Neural cell (in vitro differentiated cells): ENCODE measurements at regions not wholly inside any gene's neighbourhood (a gene's known extent, or its start where the extent isn't known, plus 50 kb on each side); places are given as distances from the start of the nearest gene placed in this dataset.

Experiments used
- H2AFZ ChIP-seq: fragments of 200-600, 300-800 bp; sonication (generic), shearing (Covaris generic); 2 replicates; pipeline ENCODE4 v1.6.0; 2014; ENCODE audit warnings: low read depth, mild to moderate bottlenecking, antibody characterized with exemption, low read length, moderate library complexity
- H3F3A ChIP-seq: fragments of 200-600 bp; shearing (Covaris generic); 2 replicates; pipeline ENCODE4 v1.6.1; 2016; ENCODE audit warnings: mild to moderate bottlenecking, moderate library complexity, mixed read lengths, antibody characterized with exemption, low read length; ENCODE audit not compliant: insufficient read depth, poor library complexity, severe bottlenecking
- H3K27ac ChIP-seq: fragments of 200-600, 300-800 bp; sonication (generic), shearing (Covaris generic); 2 replicates; pipeline ENCODE4 v1.5.1; 2014; ENCODE audit warnings: mild to moderate bottlenecking, low read length, moderate library complexity
- H3K27me3 ChIP-seq: fragments of 300-800, 200-600 bp; sonication (generic), shearing (Covaris generic); 2 replicates; pipeline ENCODE4 v1.6.0; 2014; ENCODE audit warnings: mild to moderate bottlenecking, low read depth, low read length, moderate library complexity; ENCODE audit not compliant: insufficient read depth
- H3K36me3 ChIP-seq: fragments of 300-800, 200-600 bp; sonication (generic), shearing (Covaris generic); 2 replicates; pipeline ENCODE4 v1.5.1; 2014; ENCODE audit warnings: mild to moderate bottlenecking, antibody characterized with exemption, low read length, moderate library complexity; ENCODE audit not compliant: insufficient read depth
- H3K4me2 ChIP-seq: fragments of 300-800, 200-600 bp; sonication (generic), shearing (Covaris generic); 2 replicates; pipeline ENCODE4 v1.6.0; 2014; ENCODE audit warnings: mild to moderate bottlenecking, low read length
- H3K4me3 ChIP-seq: fragments of 300-800, 200-600 bp; sonication (generic), shearing (Covaris generic); 2 replicates; pipeline ENCODE4 v1.5.1; 2014; ENCODE audit warnings: mild to moderate bottlenecking, low read length, moderate library complexity
- H3K79me2 ChIP-seq: fragments of 200-600 bp; shearing (Covaris generic); replicated peaks from 2 replicates; pipeline ENCODE4 v1.6.0; 2014; ENCODE audit warnings: mild to moderate bottlenecking, low read length, moderate library complexity; ENCODE audit not compliant: insufficient read depth
- H3K9ac ChIP-seq: fragments of 300-800, 200-600 bp; sonication (generic), shearing (Covaris generic); 2 replicates; pipeline ENCODE4 v1.6.1; 2016; ENCODE audit warnings: mild to moderate bottlenecking, low read length, mixed read lengths
- H3K9me2 ChIP-seq: fragments of 200-600 bp; shearing (Covaris generic); 2 replicates; pipeline ENCODE4 v1.6.1; 2016; ENCODE audit warnings: mild to moderate bottlenecking, low read length, mixed read lengths; ENCODE audit not compliant: insufficient read depth
- H3K9me3 ChIP-seq: fragments of 200-600, 300-800 bp; sonication (generic), shearing (Covaris generic); 2 replicates; pipeline ENCODE4 v1.6.1; 2016; ENCODE audit warnings: mild to moderate bottlenecking, mixed run types, low read length, moderate library complexity, mixed read lengths
- H4K20me1 ChIP-seq: fragments of 200-600 bp; shearing (Covaris generic); 2 replicates; pipeline ENCODE4 v1.6.1; 2016; ENCODE audit warnings: mild to moderate bottlenecking, mixed run types; ENCODE audit not compliant: insufficient read depth
- EP300 ChIP-seq: fragments of 450-650 bp; conservative IDR thresholded peaks from 2 replicates; pipeline ENCODE4 v1.6.1; 2014; ENCODE audit warnings: antibody characterized with exemption, mild to moderate bottlenecking, moderate library complexity; ENCODE audit not compliant: poor library complexity, severe bottlenecking
- EZH2 ChIP-seq: fragments of 200-600, 300-800 bp; shearing (Covaris generic), sonication (generic); IDR thresholded peaks from 2 replicates; pipeline ENCODE4 v1.6.1; 2014; ENCODE audit warnings: antibody characterized with exemption, low read length, borderline replicate concordance, mild to moderate bottlenecking; ENCODE audit not compliant: insufficient read depth, poor library complexity, severe bottlenecking
- MXI1 ChIP-seq: fragments of 450-650 bp; conservative IDR thresholded peaks from 2 replicates; pipeline ENCODE4 v1.6.1; 2014; ENCODE audit warnings: antibody characterized with exemption, mild to moderate bottlenecking; ENCODE audit not compliant: poor library complexity, severe bottlenecking
- POLR2AphosphoS5 ChIP-seq: IDR thresholded peaks from 2 replicates; pipeline ENCODE4 v1.6.1; 2012
- RAD21 ChIP-seq: fragments of 450-650 bp; conservative IDR thresholded peaks from 2 replicates; pipeline ENCODE4 v1.6.1; 2014; ENCODE audit warnings: antibody characterized with exemption, mild to moderate bottlenecking, moderate library complexity
- SMC3 ChIP-seq: fragments of 450-650 bp; conservative IDR thresholded peaks from 2 replicates; pipeline ENCODE4 v1.6.1; 2014; ENCODE audit warnings: antibody characterized with exemption, mild to moderate bottlenecking, moderate library complexity; ENCODE audit not compliant: poor library complexity
- TAF1 ChIP-seq: IDR thresholded peaks from 2 replicates; pipeline ENCODE4 v1.6.1; 2012; ENCODE audit warnings: low read depth
- TF ChIP-seq, protein P1 (sequence below): IDR thresholded peaks from 2 replicates; pipeline ENCODE4 v1.6.1; 2012; ENCODE audit warnings: borderline replicate concordance
- TF ChIP-seq, protein P2 (sequence below): fragments of 450-650 bp; IDR thresholded peaks from 2 replicates; pipeline ENCODE4 v1.5.1; 2014; ENCODE audit warnings: antibody characterized with exemption, mild to moderate bottlenecking, moderate library complexity; ENCODE audit not compliant: poor library complexity, severe bottlenecking

DNA sequence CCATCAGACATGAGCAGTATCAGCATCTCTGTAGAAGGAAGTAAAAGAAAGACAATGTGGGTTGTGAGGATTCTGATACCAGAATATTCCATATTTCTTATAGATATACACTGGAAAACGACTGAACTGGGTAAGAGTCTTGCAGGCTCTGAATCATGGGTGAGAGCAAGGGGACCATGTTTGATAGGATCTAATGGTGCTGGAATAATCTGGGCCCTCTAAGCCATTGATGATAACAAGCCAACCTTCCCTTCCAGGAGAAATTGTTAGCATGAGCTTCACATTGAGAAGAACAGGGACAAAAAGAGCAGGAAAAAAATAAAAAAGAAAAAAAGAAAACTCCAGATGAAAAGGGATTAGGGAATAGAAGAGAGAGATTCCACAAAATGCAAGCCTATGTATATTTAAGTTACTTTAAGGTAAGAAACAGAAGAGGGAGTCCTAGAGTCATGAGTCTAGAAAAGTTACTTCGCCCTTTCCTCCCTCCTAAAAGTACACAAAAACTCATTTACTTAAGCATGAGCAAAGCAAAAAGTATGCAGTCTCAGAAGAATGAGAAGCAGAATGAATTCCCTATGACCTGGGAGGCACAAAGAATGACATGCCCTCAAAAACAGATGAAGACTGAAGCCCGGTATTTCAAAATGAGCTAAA is 181.9 kb downstream of the TMEM26 start:
- H3K27me3 ChIP-seq, result no peaks in the 10 kb centered on the region
- H3K9me2 ChIP-seq, result no peaks in the 10 kb centered on the region
- H2AFZ ChIP-seq, result no peak overlapping the region
- H3K4me2 ChIP-seq, result no peak overlapping the region
- H3K4me3 ChIP-seq, result no peak overlapping the region
- H4K20me1 ChIP-seq, result no peaks in the 10 kb centered on the region
- no peaks in the 10 kb centered on the region for H3K79me2 ChIP-seq
- no peaks in the 10 kb centered on the region for H3F3A ChIP-seq
- H3K9me3 ChIP-seq, result no peaks in the 10 kb centered on the region
- no peaks in the 10 kb centered on the region for H3K36me3 ChIP-seq
- no peak overlapping the region for H3K9ac ChIP-seq
- TF ChIP-seq POLR2AphosphoS5, result no peak
- TF ChIP-seq RAD21, result no peak
- no peak for TF ChIP-seq MXI1
- TF ChIP-seq TAF1, result no peak
- TF ChIP-seq, protein P1, sequence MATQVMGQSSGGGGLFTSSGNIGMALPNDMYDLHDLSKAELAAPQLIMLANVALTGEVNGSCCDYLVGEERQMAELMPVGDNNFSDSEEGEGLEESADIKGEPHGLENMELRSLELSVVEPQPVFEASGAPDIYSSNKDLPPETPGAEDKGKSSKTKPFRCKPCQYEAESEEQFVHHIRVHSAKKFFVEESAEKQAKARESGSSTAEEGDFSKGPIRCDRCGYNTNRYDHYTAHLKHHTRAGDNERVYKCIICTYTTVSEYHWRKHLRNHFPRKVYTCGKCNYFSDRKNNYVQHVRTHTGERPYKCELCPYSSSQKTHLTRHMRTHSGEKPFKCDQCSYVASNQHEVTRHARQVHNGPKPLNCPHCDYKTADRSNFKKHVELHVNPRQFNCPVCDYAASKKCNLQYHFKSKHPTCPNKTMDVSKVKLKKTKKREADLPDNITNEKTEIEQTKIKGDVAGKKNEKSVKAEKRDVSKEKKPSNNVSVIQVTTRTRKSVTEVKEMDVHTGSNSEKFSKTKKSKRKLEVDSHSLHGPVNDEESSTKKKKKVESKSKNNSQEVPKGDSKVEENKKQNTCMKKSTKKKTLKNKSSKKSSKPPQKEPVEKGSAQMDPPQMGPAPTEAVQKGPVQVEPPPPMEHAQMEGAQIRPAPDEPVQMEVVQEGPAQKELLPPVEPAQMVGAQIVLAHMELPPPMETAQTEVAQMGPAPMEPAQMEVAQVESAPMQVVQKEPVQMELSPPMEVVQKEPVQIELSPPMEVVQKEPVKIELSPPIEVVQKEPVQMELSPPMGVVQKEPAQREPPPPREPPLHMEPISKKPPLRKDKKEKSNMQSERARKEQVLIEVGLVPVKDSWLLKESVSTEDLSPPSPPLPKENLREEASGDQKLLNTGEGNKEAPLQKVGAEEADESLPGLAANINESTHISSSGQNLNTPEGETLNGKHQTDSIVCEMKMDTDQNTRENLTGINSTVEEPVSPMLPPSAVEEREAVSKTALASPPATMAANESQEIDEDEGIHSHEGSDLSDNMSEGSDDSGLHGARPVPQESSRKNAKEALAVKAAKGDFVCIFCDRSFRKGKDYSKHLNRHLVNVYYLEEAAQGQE, result no peak
- H3K27ac ChIP-seq, result no peak overlapping the region

DNA sequence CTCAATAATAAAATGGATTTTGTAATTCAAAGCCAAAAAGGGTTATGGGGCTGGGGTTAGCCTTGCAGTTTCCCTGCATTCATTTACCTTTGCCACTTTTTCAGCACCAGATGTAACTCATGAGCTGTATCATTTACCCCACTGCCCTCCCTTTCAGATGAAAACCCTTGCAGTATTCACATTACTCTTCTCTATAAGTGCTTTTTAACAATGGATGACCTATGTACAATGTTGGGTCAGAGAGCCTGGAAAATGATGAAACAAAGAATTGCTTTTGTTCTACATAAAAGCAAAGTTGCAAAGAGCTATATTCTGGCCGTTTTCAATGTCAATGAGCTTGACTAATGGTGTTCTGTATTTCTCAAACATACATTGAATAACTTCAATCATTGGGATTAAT is 189.7 kb downstream of the TMEM26 start:
- no peak overlapping the region for H3K4me2 ChIP-seq

More for the DNA sequence above, 189.7 kb downstream of the TMEM26 start:
- H3K36me3 ChIP-seq, result no peaks in the 10 kb centered on the region
- H3K27me3 ChIP-seq, result no peaks in the 10 kb centered on the region
- H3K9ac ChIP-seq, result no peak overlapping the region
- H3K9me2 ChIP-seq, result no peaks in the 10 kb centered on the region
- H3F3A ChIP-seq, result no peaks in the 10 kb centered on the region
- H4K20me1 ChIP-seq, result no peaks in the 10 kb centered on the region
- H3K27ac ChIP-seq, result no peak overlapping the region
- H3K9me3 ChIP-seq, result no peaks in the 10 kb centered on the region
- TF ChIP-seq, protein P2, sequence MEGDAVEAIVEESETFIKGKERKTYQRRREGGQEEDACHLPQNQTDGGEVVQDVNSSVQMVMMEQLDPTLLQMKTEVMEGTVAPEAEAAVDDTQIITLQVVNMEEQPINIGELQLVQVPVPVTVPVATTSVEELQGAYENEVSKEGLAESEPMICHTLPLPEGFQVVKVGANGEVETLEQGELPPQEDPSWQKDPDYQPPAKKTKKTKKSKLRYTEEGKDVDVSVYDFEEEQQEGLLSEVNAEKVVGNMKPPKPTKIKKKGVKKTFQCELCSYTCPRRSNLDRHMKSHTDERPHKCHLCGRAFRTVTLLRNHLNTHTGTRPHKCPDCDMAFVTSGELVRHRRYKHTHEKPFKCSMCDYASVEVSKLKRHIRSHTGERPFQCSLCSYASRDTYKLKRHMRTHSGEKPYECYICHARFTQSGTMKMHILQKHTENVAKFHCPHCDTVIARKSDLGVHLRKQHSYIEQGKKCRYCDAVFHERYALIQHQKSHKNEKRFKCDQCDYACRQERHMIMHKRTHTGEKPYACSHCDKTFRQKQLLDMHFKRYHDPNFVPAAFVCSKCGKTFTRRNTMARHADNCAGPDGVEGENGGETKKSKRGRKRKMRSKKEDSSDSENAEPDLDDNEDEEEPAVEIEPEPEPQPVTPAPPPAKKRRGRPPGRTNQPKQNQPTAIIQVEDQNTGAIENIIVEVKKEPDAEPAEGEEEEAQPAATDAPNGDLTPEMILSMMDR, result no peak
- no peak for TF ChIP-seq RAD21
- TF ChIP-seq, protein P1, result no peak
- TF ChIP-seq POLR2AphosphoS5, result no peak
- no peak for TF ChIP-seq EP300
- TF ChIP-seq SMC3, result no peak
- no peak for TF ChIP-seq TAF1
- TF ChIP-seq EZH2, result no peak
- TF ChIP-seq MXI1, result no peak
- H3K79me2 ChIP-seq, result no peaks in the 10 kb centered on the region
- H3K4me3 ChIP-seq, result no peak overlapping the region
- H2AFZ ChIP-seq, result no peak overlapping the region
